ENCODE measurements at regions not wholly inside any gene's neighbourhood (a gene's known extent, or its start where the extent isn't known, plus 50 kb on each side); places are given as distances from the start of the nearest gene placed in this dataset.

DNA sequence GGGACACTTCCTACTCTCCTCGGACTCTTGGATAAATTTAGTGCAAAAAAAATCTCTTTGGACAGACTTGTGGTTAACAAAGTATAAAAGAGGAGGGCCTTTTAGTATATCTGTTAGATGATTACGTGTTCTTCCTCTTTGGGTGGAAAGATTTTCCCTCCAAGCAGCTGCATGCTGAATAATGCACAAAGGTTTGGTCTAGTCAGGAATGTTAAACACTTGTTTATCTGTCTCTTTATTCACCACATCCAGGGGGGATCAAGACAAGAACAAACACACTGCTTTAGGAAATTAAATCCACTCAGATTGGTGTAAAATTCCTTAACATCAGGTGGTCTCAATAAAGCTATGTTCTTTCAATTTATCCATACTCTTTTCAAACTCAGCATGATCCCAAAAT, 260.9 kb upstream of the CHD6 start:
- no peak for DNase-seq

DNA sequence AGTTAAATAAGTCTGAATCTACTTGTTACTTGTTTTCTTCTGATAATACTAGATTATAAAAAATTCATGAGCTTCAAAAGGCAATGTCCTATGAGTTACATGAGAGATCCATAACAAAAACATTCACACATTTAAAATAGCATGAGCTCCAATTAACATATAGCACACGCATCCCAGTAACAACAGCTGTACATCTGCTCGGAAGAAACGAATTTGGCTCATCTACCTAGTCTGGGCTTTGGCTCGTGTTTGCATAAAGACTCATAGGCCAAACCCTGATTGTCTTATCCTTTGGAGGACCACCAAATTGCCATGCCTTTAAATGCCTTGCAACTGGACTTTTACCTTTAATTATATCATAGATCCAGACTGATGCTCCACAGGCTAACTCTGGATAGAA, 259.7 kb upstream of the CHD6 start:
- DNase-seq = no peak

DNA sequence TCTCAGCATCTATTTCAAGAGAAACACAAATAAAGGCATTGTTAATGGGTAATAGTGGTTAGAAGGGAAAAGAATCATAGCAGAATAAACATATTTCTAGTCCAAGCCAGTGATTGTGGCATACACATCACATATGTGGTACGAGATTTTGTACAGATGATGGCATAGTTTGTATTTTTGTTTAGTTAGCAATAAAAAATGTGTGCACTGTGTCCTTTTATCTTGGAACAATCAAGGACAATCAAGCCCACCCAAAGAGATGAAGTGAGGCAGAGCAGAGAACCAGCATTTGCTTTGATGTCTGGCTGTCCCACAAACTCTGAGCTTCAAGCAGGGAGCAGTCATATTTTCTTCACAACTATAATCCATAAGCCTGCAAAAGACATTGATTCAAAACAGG, 256.5 kb upstream of the CHD6 start:
- DNase-seq = no peak

DNA sequence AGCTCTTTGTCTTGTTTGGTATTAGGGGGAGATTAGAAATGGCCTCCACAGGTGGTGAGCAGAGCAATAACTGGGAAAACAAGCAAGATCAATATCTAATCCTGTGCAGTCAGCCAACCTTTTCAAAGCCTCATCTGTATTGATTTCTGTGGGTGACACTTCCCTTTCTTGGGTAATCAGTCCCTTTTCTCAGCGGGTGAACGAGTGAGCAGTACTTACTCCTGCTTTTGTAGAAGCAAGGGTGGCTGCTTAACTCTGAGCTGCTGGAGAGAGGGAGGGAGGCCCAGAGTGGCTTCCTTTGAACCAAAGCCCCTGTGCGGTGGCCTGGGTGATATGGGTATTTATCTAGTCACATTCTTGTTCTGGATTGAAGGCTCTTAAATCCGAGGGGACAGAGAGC, 254.8 kb upstream of the CHD6 start:
- DNase-seq = no peak

DNA sequence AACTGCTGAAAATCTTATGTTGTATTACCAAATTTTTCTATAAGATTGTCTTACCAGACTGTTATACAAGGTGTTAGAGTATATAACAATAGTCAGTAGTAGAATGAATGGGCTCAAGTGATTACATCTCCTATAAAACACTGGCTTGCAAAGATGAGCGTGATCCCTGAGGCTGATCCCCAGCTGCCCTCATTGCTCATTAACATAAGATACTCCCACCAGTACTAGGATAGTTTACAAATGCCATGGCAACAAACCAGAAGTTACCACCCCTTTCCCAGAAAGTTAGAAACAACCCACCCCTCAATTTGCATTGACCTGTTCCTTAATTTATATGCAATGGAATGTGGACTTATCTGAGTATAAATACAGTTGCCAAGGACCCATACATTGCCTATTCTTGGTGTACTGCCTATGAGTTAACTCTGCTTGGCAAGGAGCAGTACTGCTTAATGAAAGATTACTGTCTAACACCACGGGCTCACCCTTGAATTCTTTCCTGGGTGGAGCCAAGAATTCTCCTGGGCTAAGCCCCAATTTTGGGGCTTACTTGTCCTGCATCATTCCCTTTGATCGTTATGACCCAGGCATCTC, 252.8 kb upstream of the CHD6 start:
- no peak for DNase-seq

DNA sequence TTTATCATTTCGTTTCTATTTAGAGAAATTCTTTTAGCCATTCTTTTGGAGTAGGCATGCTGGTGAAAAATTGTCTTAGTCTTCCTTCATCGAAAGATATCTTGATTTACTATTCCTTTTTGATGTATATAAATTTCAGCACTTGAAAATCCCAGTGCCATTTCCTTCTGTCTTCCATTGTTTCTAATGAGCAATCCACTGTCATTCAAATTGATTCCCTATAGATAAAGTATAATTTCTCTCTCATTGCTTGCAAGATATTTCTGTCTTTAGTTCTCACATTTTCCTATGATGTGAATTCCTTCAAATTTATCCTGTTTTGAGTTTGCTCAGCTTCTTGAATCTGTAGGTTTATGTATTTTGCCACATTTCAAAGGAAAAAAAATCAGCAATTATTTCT, 251.1 kb upstream of the CHD6 start:
- DNase-seq = no peak

DNA sequence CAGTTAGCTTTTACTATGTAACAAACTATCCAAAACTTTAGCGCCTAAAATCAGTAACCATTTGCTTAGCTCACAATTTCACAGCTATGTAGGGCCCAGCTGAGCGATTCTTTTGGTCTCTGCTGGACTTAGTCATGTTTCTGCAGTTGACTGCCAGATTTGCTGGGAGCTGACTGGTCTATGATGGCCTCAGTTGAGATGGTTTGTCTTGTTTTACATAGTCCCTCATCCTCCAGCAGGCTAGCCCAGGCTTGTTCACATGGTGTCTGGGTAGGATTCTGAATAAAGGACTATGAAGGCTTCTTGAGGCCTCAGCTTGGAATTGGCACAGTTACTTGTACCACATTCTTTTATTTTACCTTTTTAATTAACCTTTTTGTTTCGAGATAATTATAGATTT, 247.8 kb upstream of the CHD6 start:
- DNase-seq = no peak

DNA sequence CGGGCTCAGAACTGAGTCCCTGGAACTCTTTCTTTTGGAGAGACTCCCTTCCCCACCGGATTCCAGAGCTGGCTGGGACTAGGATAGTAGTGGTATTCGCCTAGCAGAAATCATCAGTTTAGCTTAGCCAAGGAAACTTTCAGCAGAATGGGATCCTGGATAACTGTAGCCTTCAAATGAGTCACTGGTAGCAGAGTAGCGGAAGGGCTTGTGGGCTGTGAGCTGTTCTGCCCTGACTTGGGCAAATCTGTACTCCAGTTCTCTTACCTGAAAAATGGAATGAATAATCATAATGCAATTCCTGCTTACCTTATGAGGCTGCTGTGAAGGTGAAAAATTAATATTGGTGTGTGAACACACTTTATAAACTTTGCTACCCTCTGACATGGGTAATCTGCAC, 244.3 kb upstream of the CHD6 start:
- no peak for DNase-seq

DNA sequence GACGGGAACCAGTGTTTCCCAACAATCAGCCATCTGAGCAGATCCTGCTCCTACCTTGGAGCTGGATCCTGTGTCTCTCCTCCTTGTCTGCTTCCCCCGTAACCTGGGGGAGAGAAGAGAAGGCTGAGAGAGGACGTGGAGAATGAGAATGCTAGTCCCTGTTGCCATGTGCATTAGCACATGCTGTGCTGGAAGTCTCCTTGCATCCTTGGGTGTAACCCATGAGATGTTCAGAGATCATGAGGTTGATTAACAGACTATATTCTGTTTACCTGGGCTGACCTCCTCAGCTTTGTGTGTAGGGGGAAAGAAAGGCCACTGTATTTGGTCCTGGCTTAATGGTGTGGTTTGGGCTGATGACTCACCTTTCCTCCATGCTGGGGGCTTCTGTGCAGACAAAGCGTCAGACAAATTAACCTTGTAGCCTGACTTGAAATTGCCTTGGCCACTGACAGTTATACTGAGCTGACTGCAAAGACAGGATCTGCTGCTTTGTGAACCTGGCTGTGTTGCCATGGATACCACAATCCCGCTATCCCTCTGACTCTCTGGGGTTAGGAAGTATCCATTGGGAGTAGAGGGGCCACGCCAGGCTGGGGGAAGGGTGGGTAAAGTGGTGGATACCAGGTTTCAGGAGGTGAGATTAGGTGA, 243.7 kb upstream of the CHD6 start:
- no peak for DNase-seq

DNA sequence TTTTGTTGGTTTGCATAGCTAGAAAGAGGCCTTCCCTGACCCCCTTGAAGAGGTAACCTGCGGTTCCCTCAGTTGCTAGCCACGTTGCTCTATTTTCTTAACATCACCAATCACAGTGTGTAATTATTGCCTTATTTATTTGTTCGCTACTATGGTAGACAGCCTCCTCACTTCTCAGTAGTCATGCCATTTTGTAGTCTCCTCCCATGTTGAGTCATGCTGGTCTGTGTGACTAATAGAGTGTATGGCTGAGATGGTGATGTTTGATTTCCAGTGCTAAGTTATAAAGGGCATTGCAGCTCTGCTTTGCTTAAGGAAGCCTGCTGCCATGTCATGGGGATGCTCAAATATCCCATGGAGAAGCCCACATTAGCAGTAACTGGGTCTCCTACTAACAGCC, 236.6 kb upstream of the CHD6 start:
- DNase-seq = no peak

DNA sequence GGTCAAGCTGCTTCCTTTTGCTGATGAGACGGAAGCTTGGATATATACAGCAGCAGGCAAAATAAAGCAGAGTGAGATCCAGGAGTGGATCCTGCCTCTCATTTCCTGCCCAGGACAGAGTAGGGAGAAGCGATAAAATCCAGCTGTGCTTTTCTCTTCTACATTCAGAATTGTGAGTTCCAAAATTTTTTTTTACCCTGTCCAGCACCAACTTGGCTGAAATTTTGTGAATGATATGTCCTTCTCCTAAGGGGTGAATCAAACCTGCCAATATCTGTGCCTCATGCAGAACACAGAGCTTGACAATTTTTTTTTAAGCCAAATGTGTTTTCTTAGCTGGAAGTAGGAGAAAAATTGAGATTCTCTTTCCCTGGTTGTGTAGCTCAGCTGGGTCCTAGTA, 235.6 kb upstream of the CHD6 start:
- DNase-seq = no peak

DNA sequence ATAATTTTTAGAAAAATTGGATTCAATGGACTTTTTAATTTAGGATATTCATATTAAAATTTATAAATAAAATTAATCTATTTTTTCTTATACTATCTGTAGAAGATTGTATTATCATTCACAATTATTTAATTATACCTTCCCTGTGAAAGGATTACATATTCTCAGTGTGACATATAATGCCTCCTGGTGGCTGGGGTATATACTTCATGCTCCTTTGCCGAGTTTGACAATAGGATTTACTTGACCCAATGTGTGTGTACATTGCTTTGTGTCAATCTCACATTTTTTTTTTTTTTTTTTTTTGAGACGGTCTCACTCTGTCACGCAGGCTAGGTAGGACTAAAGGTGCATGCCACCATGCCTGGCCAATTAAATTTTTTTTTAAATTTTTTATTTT, 230.0 kb upstream of the CHD6 start:
- DNase-seq = no peak

DNA sequence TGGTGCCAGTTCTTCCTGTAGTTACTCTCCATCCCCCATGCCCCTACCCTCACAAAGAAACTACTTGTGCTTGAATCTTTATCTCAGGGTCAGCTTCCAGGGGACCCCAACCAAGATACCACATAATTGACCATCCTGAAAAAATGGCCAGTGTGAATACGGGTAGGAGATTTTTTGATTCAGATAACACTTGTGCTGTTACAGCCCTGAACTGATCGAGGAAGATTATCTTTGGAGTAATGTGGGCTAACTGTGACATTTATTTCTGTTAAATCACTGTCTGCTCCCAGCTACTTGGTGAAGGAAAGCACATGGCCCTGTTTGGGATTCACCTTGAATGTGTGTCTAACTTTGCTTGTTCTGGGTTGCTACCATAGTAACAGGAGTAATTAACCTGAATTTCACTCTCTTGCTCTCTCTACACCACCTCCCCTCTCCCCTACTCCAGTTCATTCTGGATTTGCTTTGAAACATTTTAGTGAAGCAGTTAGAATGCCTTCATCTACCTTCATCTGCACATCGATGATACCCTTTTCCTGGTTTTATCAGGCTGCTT, 219.6 kb upstream of the CHD6 start:
- DNase-seq = no peak

DNA sequence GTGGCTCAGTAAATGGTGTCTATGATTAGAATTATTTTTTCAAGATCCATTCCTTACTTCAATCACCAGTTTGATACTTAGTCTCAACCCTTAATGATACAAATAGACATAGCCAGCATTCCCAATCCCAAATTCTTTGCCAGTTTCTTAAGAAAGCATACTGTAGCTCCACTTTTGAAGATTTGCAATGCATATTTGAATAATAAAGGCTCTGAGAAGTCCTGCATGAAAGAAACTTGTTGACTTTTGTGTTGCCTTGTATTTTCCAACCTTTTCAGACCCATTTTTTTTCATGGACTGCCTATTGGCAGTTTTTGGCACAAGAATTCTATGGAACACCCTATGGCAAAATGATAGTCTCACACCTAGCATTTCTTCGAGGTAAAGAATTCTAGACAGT, 215.6 kb upstream of the CHD6 start:
- DNase-seq = no peak

DNA sequence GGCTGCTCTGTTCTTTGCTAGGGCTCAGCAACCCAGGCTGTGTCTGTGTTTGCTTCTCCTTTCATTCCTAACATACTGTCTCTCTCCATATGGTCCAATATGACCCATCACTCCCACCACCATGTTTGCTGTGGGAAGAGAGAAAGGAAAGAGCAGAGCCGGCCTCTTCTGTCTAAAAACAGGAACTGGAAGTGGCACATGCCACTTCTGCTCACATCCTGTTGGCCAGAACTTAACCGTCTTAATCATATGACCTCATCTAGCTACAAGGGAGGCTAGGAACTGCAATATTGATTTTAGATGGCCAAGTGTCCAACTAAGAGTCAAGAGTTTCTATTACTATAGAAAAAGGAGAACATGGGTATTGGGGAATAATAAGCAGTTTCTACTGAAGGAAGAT, 212.5 kb upstream of the CHD6 start:
- no peak for DNase-seq

DNA sequence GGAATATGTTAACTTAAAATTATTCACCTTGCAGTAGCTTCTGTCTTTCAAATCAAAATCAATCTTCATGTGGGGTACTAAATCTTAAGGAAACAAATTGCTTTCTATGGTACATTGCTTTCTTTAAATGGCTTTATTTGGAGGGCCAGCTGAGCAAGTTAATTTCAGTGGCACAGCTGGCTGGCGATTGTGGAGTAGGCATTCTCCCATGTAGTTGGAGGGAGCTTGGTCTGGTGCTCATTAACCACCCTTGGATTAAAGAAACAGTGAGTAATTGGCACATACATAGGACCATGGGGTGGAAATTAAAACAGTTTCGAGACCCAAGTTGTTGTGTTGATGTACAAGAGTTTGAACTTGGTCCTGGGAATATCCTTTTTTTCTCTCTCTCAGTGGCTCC, 201.3 kb upstream of the CHD6 start:
- DNase-seq = no peak

DNA sequence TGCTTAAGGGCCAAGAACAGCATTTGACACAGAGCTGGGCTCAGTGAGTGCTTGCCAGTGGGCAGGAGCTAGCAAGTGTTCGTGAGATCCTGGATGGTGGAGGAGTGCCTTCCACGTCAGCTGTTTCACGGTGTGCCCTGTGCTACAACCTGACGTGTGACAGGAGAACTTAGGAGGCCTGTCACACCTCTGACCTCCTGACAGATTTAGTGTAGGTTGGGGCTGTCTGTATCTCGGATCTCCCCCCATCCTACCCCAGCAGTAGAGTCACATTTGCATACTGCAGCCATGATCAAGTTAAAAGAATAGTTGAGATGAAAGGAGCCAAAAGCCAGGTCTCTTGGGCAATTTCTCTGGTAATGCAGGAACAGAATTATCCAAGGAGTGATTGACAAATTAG, 200.8 kb upstream of the CHD6 start:
- no peak for DNase-seq

DNA sequence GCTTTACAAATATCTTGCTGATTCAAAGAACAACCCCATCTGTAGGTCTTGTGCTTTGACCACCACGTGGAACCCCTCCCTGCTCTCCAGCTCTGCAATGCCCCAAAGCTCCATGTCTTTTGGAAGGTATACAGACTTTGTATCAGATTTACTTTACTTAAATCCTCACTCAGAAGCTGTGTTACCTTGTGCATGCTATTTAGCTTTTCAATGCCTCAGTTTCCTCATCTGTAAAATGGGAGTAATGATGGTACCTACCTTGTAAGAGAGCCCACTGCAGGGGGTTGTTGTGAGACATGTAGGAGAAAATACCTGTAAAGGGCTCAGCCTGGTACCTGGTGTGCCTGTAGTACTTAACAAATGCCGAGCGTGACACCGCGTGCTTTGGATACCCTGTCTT, 200.2 kb upstream of the CHD6 start:
- DNase-seq = no peak

DNA sequence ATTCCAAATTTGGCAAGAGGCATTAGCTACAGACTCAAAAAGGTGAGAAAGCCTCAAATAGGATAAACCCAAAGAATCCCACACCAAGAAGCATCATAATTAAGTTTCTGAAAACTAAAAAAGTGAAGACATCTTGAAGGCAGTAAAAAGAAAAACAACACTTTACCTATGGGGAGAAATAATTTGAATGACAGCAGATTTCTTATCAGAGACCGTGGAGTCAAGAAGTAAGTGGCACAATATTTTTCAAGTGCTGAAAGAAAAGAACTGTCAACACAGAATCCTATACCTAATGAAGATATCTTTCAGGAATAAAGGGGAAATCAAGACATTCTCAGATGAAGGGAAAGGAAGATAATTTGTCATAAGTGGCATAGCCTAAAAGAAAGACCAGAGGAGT, 193.3 kb upstream of the CHD6 start:
- no peak for DNase-seq

DNA sequence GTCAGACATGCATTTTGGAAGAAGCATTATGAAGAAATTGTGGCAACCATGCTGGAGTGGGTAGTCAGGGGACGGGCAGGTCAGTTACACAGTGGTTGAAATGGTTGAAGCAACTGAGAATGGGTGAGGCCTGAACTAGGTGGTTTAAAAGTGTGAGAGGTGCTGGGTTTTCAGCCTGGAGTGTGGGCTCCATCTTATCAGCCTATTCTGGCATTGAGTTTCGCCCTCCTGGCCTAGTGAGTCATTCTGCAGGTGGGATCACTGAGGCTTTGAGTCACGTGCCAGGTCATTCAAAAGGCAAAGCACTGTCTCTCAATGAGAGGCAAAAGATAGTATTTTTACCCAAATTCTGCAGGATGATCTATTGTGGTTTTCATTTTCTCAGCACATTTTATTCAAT, 181.9 kb upstream of the CHD6 start:
- DNase-seq = no peak

DNA sequence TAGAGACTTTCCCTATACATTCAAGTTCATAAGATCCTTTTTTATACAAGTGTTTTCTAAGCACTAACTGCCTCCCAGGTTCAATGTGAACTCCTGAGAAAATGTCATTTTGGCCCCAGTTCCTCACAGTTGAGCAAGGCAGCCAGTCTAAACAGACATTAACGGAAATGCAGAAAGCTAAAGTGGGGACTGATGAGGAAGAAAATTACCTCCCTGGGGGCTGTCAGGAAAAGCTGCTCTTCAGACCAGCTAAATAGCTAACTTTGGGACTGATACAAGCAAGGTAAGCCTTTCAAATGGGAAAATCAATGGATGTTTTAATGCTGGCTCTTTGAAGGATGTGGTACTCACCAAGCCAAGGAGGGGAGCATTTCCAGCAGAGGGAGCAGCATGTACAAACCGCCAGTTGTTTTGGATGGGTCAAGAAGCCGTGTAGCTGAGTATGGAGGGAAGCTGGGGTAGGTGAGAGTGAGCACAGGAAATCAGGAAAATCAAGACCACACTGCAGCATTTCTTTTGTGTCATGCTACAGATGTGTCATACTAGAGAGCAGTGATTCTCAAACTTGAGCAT, 180.8 kb upstream of the CHD6 start:
- DNase-seq = no peak

DNA sequence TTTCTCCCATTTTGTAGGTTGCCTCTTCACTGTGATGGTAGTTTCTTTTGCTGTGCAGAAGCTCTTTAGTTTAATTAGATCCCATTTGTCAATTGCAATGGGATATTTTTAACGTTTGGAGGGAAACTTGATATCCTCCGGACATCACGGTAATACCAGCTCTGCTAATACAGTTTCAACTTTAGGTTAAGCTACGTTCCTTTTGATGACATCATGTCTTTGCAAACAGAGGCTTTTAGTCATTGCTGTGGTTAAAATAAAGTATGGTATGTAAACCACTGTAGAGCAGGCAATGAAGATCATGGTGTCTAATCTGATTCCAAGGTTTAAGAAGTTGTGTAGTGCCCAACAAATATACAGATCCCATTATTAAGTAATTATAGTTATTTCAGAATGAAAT, 168.0 kb upstream of the CHD6 start:
- peak; percentile 13 for DNase-seq

DNA sequence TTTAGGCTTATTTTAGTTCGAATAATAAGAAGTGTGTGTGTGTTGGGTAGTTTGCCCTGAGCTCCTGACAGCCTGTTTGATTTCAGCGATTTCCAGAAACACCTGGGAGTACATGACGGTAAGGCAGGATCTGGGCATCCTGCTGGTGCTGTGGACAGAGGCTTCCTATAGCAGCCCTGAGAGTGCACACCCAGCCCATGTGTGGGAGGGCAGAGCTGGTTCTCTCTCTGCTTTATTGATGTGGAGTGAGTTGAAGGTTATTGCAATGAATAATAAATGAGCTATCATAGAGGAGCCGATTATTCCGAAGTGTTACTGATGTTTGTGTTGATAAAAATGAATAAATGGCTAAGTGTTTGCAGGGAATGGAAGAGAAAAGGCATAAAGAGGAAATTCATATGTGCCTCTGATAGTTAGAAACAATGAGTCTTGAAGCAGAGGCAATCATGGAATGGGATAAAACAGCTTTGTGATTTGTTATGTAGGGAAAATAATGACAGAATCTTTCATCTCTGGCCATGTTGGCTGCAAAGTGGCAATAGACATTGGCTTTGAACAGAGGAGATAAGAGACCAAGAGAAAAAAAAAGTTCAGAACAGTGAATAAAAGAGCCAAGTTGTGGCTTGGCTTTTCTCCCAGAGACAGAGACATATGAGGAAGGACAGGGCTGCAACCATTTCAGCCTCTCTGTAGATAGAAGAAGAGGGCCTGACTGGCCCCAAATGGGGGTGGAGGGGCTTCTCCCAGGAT, 166.2 kb upstream of the CHD6 start:
- DNase-seq = no peak

Measured in NCI-H510A treated with DMSO at 0.1 percent for 48 hours (cell line).